ENCODE measurements at regions not wholly inside any gene's neighbourhood (a gene's known extent, or its start where the extent isn't known, plus 50 kb on each side); places are given as distances from the start of the nearest gene placed in this dataset.

GRCh38 chr11:87463486-87464102, 425.9 kb downstream of the TMEM135 start:
- Histone ChIP-seq H3K4me3 (no peak overlapping the region), H3K27ac (no peak overlapping the region), H3K36me3 (no peaks in the 10 kb centered on the region), H3K9me3 (no peaks in the 10 kb centered on the region), H3K4me1 (no peaks in the 10 kb centered on the region), H3K27me3 (no peaks in the 10 kb centered on the region)
- no peak for DNase-seq
- TF ChIP-seq, protein P1, sequence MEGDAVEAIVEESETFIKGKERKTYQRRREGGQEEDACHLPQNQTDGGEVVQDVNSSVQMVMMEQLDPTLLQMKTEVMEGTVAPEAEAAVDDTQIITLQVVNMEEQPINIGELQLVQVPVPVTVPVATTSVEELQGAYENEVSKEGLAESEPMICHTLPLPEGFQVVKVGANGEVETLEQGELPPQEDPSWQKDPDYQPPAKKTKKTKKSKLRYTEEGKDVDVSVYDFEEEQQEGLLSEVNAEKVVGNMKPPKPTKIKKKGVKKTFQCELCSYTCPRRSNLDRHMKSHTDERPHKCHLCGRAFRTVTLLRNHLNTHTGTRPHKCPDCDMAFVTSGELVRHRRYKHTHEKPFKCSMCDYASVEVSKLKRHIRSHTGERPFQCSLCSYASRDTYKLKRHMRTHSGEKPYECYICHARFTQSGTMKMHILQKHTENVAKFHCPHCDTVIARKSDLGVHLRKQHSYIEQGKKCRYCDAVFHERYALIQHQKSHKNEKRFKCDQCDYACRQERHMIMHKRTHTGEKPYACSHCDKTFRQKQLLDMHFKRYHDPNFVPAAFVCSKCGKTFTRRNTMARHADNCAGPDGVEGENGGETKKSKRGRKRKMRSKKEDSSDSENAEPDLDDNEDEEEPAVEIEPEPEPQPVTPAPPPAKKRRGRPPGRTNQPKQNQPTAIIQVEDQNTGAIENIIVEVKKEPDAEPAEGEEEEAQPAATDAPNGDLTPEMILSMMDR (IDR thresholded peaks at IDR 0.05): no peak
- intact Hi-C loops (cut with DNase I; ENCODE audit: low total_unique reads): no loop called here

DNA sequence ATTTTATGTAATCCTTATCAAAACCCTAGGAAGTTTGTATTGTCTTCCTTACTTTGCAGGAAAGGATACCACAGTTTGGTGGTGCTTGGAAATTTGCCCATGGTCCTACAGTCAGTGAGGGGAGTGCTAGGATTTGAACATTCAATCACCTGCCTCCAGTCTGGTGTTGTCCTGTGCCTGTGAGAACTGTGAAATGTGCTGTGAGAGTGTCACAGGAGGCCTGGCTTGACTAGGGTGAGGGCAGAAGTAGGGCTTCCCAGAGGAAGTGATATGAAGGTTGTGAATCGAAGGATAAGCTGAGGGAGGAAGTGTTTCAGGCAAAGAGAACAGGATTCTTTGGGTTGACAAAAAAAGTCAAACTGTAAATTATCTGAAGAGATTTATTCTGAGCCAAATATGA, 424.4 kb downstream of the TMEM135 start:
- TF ChIP-seq, protein P1 (IDR thresholded peaks at IDR 0.05): no peak
- H3K4me3 ChIP-seq: no peak overlapping the region
- intact Hi-C loops (cut with DNase I; ENCODE audit: low total_unique reads): no loop called here
- H3K27me3 ChIP-seq: no peaks in the 10 kb centered on the region
- H3K27ac ChIP-seq: no peak overlapping the region
- H3K36me3 ChIP-seq: no peaks in the 10 kb centered on the region
- no peaks in the 10 kb centered on the region for H3K4me1 ChIP-seq
- no peak for DNase-seq
- no peaks in the 10 kb centered on the region for H3K9me3 ChIP-seq

GRCh38 chr11:87460842-87461637, 423.3 kb downstream of the TMEM135 start:
- Histone ChIP-seq H3K27me3 (no peaks in the 10 kb centered on the region), H3K27ac (no peak overlapping the region), H3K36me3 (no peaks in the 10 kb centered on the region), H3K4me1 (no peaks in the 10 kb centered on the region), H3K9me3 (no peaks in the 10 kb centered on the region), H3K4me3 (no peak overlapping the region)
- no peak for DNase-seq
- intact Hi-C loops (cut with DNase I; ENCODE audit: low total_unique reads): no loop called here
- TF ChIP-seq, protein P1 (IDR thresholded peaks at IDR 0.05): no peak

GRCh38 chr11:87460279-87460678, 422.5 kb downstream of the TMEM135 start:
- H3K27ac ChIP-seq: no peak overlapping the region
- intact Hi-C loops (cut with DNase I; ENCODE audit: low total_unique reads): no loop called here
- H3K4me1 ChIP-seq: no peaks in the 10 kb centered on the region
- H3K9me3 ChIP-seq: no peaks in the 10 kb centered on the region
- no peaks in the 10 kb centered on the region for H3K27me3 ChIP-seq
- no peak for DNase-seq
- no peaks in the 10 kb centered on the region for H3K36me3 ChIP-seq
- TF ChIP-seq, protein P1 (IDR thresholded peaks at IDR 0.05): no peak
- no peak overlapping the region for H3K4me3 ChIP-seq

DNA sequence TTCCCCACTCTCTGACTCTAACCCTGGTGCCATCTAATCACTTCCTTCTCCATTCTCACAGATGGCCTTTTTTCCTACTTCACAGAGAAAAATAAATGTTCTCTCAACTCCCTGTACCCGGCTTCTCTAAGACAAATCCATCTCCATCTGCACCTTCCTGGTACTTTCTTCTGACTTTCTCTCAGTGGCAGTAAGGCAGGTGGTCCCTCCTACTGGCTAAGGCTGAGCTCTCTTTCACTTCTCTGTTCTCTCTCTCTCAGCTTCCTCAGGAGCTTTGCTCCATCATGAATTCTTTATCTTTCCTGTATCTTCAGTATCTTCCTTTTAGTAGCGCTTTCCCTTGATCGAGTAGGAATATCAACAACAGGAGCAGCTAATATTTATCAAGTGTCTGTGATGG, 421.6 kb downstream of the TMEM135 start:
- Histone ChIP-seq H3K36me3 (no peaks in the 10 kb centered on the region), H3K27me3 (no peaks in the 10 kb centered on the region), H3K27ac (no peak overlapping the region), H3K4me3 (no peak overlapping the region), H3K4me1 (no peaks in the 10 kb centered on the region), H3K9me3 (no peaks in the 10 kb centered on the region)
- TF ChIP-seq, protein P1 (IDR thresholded peaks at IDR 0.05): no peak
- DNase-seq: no peak
- intact Hi-C loops (cut with DNase I; ENCODE audit: low total_unique reads): no loop called here

Measured in tibial artery (tissue), 4 donors.